Daoy (cell line): ENCODE measurements at regions not wholly inside any gene's neighbourhood (a gene's known extent, or its start where the extent isn't known, plus 50 kb on each side); places are given as distances from the start of the nearest gene placed in this dataset.

Source experiments
- DNase-seq: peaks from one replicate; pipeline ENCODE4 v3.0.0-alpha.2; 2015; ENCODE audit warnings: low read depth

DNA sequence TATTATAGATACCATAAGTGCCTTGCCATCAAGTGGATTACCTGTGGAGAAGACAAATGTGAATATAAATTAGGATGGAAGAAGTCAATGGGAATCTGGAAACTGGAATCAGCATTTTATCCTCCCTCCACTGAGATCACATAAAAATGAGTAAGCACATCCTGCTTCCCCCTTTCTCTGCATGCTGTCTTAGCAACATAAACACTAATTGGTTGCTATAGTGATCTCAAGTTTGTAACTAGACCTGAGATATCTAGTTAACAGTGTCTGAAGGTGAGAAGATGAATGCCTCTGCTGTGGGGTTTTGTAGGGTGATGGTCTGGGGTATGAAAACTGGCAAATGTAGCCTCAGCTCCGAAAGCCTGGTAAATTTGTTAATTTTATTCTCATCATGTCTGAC, 1357.5 kb upstream of the CELF4 start:
- DNase-seq: no peak

DNA sequence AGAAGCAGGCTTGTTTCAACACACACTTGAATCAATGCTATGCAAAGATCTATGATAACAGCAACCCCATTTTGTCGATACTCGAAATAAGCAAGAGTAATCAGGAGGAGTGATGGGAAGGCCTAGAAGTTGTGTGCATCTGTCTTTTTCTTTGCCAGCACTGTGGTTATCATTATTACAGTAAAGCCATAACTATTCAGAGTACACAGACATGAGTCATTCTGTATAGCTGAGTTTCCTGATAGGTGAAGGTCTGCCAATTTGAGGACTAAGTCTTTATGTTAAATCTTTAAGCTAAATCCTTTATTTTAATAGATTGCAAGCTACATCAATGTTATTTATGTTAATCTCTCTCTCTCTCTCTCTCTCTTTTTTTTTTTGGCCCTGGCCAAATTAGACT, 1344.4 kb upstream of the CELF4 start:
- no peak for DNase-seq

- no peak for DNase-seq
Measured at GRCh38 chr18:38902796-38903195, 1337.2 kb upstream of the CELF4 start.

- DNase-seq: no peak
Measured at GRCh38 chr18:38900445-38900844, 1334.8 kb upstream of the CELF4 start.

GRCh38 chr18:38900031-38900430, 1334.4 kb upstream of the CELF4 start:
- no peak for DNase-seq

- DNase-seq: no peak
Measured at GRCh38 chr18:38899252-38899651, 1333.7 kb upstream of the CELF4 start.

- no peak for DNase-seq
Measured at GRCh38 chr18:38898167-38898566, 1332.6 kb upstream of the CELF4 start.

- DNase-seq: no peak
Measured at GRCh38 chr18:38895560-38895959, 1330.0 kb upstream of the CELF4 start.

- no peak for DNase-seq
Measured at GRCh38 chr18:38887671-38888020, 1322.0 kb upstream of the CELF4 start.

- no peak for DNase-seq
Measured at GRCh38 chr18:38886861-38887670, 1321.5 kb upstream of the CELF4 start.

DNA sequence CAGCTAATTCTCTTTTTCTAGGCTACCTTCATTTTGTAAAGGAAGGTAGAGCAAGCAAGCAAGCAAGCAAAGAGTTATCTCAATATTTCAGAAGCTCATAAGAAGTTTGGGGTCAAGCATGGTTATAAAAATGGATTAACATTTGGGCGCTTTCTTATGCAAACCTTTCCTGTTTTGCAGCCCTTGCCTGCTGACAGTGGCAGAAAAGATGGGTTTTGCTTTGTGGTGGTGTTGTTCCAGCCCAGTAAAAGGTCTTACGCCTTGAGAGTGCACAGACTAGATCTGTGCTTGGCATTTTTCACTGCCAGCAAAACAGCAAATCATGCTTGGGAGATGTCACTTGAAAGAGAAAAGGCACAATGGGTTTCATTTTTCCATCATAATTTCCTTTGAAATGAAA, 1320.6 kb upstream of the CELF4 start:
- no peak for DNase-seq

GRCh38 chr18:38884050-38884449, 1318.5 kb upstream of the CELF4 start:
- no peak for DNase-seq

- no peak for DNase-seq
Measured at GRCh38 chr18:38883111-38883510, 1317.5 kb upstream of the CELF4 start.

- no peak for DNase-seq
Measured at GRCh38 chr18:38879871-38880270, 1314.3 kb upstream of the CELF4 start.

DNA sequence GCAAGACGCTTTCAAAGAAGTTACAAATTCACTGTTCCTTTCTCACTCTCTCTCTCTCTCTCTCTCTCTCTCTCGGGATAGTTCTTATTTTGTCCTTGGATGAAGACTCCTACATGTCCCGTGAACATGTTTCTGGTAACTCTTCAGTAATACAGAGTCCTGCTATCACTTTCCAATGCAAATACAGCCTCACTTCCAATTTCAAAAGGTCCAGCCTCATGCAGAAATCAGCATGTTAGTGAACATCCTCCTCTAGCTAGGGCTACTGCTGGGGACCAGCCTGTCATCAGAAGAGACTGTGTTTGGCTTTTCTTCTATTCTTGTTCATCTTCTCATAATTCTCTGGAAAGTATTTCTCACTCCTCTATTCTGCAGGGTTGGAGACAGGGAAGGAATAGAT, 1306.7 kb upstream of the CELF4 start:
- DNase-seq: no peak

DNA sequence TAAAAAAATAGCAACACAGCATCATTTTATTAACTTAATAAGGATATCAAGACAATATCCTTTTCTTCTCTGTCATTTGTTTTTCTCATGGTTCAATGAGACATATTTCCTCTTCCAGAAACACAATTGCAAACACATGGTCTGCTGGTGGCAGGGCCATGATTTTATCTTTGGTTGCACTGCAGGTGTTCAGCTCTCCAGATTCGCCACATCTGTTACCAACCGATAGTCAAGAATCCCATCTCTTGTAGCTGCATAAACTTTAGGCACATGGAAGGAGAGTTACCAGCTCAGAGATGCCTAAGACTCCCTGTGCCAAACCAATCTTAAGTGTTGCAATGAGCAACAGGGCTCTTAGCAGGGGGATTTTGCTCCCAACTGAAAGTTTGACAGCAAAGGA, 1303.2 kb upstream of the CELF4 start:
- no peak for DNase-seq

DNA sequence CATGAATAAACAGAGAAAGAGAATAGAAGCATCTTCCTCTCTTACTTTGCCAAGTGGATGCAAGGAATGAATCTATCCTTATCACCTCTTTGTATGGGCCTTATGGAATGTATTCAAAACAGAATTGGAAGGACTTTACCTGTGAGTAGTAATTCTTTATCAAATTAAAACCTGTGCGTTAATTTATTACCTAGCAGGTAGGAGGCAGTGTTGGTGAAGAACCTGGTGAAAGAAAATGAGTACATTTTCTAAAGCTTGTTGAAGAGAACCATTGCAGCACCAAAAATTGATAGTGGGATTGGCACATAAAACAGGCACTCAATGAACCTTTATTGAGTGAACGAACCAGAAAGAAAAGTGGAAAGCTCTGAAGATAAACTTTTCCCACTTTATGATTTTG, 1302.1 kb upstream of the CELF4 start:
- no peak for DNase-seq

GRCh38 chr18:38851526-38851925, 1285.9 kb upstream of the CELF4 start:
- DNase-seq: no peak

DNA sequence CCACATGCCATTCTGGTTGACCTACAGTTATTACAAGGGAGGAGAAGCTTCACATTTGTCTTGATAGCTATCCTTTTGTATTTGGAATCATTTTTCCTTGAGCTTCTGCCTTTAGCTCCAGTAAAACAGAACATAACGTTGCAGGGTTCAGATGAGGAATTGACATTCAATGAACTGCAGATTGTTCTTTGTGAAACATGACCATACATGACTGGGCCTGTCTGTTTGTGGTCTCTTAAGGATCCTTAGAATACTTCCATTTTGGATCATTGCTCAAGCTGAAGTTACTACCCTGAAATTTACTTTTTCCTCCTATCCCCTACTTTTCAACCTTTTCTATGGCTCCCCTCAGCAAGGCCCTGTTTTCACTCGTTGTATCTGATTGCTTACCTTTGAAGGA, 1281.7 kb upstream of the CELF4 start:
- DNase-seq: no peak

DNA sequence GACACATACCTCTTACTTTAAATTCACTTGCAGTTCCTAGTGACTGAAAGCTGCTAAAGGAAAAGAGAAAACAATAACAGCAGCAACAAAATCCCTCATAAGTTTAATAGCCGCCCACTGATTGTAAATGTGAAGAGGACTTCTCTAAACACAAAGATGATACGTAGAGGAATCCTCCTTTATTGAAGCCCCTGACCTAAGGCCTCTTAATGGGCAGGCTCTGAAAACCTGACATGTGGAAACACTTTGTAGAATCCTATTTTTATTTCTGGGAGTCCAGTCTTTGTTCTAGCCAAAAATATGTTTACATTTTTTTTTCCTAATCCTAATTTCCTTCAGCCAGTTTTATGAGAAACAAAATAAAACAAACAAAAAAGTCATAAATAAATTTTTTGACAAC, 1277.7 kb upstream of the CELF4 start:
- no peak for DNase-seq

DNA sequence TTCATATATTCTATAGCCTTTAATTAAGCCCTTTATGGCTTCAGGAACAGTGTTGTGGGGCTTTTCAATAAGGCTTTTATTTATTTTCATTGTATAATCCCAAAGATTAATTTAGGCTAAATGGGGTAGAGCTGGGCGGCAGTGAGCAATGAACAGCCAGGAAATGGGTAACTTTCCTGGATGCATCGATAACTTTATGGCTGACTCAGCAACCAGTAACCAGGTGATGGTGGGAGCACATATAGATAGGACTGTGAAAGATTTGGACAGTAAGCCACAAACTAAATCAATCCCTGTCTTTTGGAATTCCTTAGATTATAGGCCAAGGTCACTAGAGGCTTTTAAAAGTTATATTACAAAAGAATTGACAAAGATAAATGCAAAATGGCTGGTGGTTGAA, 1260.6 kb upstream of the CELF4 start:
- DNase-seq: no peak

DNA sequence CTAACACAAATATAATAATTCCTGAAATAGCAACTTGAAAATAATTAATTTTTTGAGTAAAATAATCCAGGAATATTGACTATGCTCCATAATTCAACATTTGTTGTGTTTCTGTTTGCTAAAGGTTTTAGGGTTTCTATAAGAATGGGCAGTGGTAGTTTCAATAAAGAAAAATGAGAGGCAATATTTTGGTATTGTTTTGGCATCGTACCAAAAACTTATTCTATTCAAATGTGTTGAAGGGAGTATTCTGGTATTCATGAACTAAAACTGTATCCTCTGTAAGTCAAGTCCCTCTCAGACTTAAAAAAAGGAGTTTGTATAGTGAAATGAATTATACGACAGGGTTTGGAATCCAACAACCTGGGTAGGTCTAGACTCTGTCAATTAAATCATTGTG, 1245.6 kb upstream of the CELF4 start:
- DNase-seq: no peak

- DNase-seq: no peak
Measured at GRCh38 chr18:38810789-38811188, 1245.2 kb upstream of the CELF4 start.

- no peak for DNase-seq
Measured at GRCh38 chr18:38807915-38808314, 1242.3 kb upstream of the CELF4 start.
